C1 segment of cervical spinal cord (tissue), 14 donors: ENCODE measurements at regions not wholly inside any gene's neighbourhood (a gene's known extent, or its start where the extent isn't known, plus 50 kb on each side); places are given as distances from the start of the nearest gene placed in this dataset.

Experiments used
- DNase-seq, 14 donors: peaks; one replicate each; lab custom pipeline; 2025; lab: John Stamatoyannopoulos, UW

- no peak for DNase-seq
Measured at GRCh38 chr16:52235186-52235585, 311.8 kb downstream of the TOX3 start.

- no peak for DNase-seq
Measured at GRCh38 chr16:52234626-52235025, 312.3 kb downstream of the TOX3 start.

GRCh38 chr16:52229471-52229870 is 317.5 kb downstream of the TOX3 start:
- DNase-seq = no peak

GRCh38 chr16:52227851-52228250 is 319.1 kb downstream of the TOX3 start:
- no peak for DNase-seq

- DNase-seq = no peak
Measured at GRCh38 chr16:52212841-52213240, 334.1 kb downstream of the TOX3 start.

- no peak for DNase-seq
Measured at GRCh38 chr16:52209227-52209626, 337.7 kb downstream of the TOX3 start.

- DNase-seq = no peak
Measured at GRCh38 chr16:52203096-52203495, 343.8 kb downstream of the TOX3 start.

GRCh38 chr16:52193441-52193840 is 353.5 kb downstream of the TOX3 start:
- DNase-seq = no peak

GRCh38 chr16:52191531-52192134 is 355.3 kb downstream of the TOX3 start:
- peak in 13 of 14 donors; percentile 0 to 69 (median 30) for DNase-seq

- no peak for DNase-seq
Measured at GRCh38 chr16:52184336-52184735, 362.6 kb downstream of the TOX3 start.

- DNase-seq = no peak
Measured at GRCh38 chr16:52182840-52183239, 364.1 kb downstream of the TOX3 start.

- DNase-seq = no peak
Measured at GRCh38 chr16:52174168-52174567, 372.8 kb downstream of the TOX3 start.

- no peak for DNase-seq
Measured at GRCh38 chr16:52171481-52171880, 375.5 kb downstream of the TOX3 start.

- no peak for DNase-seq
Measured at GRCh38 chr16:52167328-52167727, 379.6 kb downstream of the TOX3 start.

- no peak for DNase-seq
Measured at GRCh38 chr16:52165961-52166360, 381.0 kb downstream of the TOX3 start.

GRCh38 chr16:52149003-52149402 is 397.9 kb downstream of the TOX3 start:
- no peak for DNase-seq

- no peak for DNase-seq
Measured at GRCh38 chr16:52141871-52142270, 405.1 kb downstream of the TOX3 start.

GRCh38 chr16:52128361-52128760 is 418.6 kb downstream of the TOX3 start:
- peak in 1 of 14 donors; percentile 1 for DNase-seq

GRCh38 chr16:52123842-52124241 is 423.1 kb downstream of the TOX3 start:
- no peak for DNase-seq

- no peak for DNase-seq
Measured at GRCh38 chr16:52123061-52123839, 423.7 kb downstream of the TOX3 start.

- DNase-seq = no peak
Measured at GRCh38 chr16:52117171-52117570, 429.8 kb downstream of the TOX3 start.

GRCh38 chr16:52114379-52114778 is 432.6 kb downstream of the TOX3 start:
- no peak for DNase-seq

GRCh38 chr16:52113533-52114183 is 433.3 kb downstream of the TOX3 start:
- DNase-seq = no peak
